Fibroblast of skin of scalp (primary cell): ENCODE measurements at regions not wholly inside any gene's neighbourhood (a gene's known extent, or its start where the extent isn't known, plus 50 kb on each side); places are given as distances from the start of the nearest gene placed in this dataset.
"Not testable (repeated sequence)": the region's sequence is repeated elsewhere in the genome, so short reads cannot be mapped to it uniquely, and the experiment has no call there.

ENCODE experiments used
- DNase-seq: peaks from one replicate; pipeline ENCODE4 v3.0.0-alpha.2; 2013

GRCh38 chr7:121744319-121744718, 128.6 kb upstream of the PTPRZ1 start:
- no peak for DNase-seq

DNA sequence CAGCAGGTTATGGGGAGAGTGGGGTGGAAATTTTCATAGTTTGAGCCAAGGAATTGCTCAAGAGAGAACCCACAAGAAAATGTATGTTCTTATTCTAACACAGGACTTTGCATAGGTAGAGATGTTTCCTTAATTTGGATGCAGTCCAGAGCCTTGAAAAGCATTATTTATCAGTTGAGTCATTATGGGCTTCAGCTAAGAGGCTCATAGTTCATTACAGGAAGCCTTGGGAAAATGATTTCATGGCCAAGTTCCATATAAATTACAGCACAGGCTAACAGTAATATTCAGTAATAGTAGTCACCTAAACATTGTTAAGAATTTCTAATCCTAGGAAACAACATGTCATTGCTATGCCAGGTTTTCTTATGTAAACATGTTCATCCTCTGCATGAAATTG, 131.1 kb upstream of the PTPRZ1 start:
- no peak for DNase-seq

DNA sequence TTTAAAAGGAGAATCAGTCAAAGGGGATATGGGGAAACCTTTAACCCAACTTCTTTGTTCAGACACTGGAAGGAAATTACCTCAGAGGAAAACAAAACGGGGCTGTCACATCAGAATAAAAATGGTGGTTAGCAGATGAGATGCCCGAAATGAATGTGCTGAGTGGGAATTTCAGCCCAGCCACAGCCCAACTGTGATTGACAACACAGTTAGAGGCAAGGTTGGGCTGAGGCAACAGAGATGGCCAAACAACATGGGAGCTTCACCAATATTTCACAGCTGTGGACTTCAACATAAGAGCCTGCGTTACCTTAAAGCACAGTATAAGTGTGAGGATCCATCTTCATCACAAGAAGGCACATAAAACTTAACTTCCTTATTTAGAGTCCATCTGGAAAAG, 133.5 kb upstream of the PTPRZ1 start:
- DNase-seq = no peak

GRCh38 chr7:121730869-121731268, 142.1 kb upstream of the PTPRZ1 start:
- DNase-seq = no peak

- DNase-seq = no peak
Observed at GRCh38 chr7:121714559-121715303, 158.2 kb upstream of the PTPRZ1 start.

- DNase-seq = not testable (repeated sequence)
Observed at GRCh38 chr7:121712961-121713360, 160.0 kb upstream of the PTPRZ1 start.

- peak; percentile 3 for DNase-seq
Observed at GRCh38 chr7:121697731-121698316, 175.1 kb upstream of the PTPRZ1 start.

- no peak for DNase-seq
Observed at GRCh38 chr7:121696954-121697353, 176.0 kb upstream of the PTPRZ1 start.

GRCh38 chr7:121689749-121690148, 183.2 kb upstream of the PTPRZ1 start:
- DNase-seq = no peak

- DNase-seq = no peak
Observed at GRCh38 chr7:121681700-121682099, 191.3 kb upstream of the PTPRZ1 start.

GRCh38 chr7:121676168-121676567, 196.8 kb upstream of the PTPRZ1 start:
- DNase-seq = no peak

DNA sequence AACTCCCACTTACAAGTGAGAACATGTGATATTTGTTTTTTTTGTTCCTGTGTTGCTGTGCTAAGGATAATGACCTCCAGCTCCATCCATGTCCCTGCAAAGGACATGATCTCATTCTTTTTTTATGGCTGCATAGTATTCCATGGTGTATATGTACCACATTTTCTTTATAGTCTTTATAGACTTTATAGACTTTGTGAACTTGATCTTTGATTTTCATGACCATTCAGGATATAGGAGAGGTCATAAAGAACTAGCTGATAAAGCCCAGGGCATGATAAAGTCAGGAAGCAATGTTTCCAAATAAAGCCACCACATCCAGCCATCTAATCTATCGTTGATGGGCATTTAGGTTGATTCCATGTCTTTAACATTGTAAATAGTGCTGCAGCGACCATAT, 198.5 kb upstream of the PTPRZ1 start:
- not testable (repeated sequence) for DNase-seq

DNA sequence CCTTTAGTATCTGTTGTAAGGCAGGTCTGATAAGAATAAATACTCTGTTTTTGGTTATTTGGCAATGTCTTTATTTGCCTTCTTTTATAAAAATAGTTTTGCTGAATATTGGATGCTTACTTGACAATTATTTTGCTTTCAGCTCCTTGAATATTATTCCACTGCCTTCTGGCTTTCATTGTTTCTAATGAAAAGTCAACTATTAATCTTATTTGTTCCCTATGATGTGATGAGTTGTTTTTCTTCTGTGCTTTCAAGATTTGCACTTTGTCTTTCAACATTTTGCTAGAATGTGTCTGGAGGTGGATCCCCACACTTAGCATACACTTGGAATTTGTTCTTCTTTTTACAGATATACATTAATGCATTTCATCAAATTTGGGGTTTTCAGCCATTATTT, 203.8 kb upstream of the PTPRZ1 start:
- DNase-seq = no peak

- DNase-seq = no peak
Observed at GRCh38 chr7:121666306-121666705, 206.7 kb upstream of the PTPRZ1 start.

- no peak for DNase-seq
Observed at GRCh38 chr7:121643320-121643719, 229.6 kb upstream of the PTPRZ1 start.

- no peak for DNase-seq
Observed at GRCh38 chr7:121639705-121640104, 233.3 kb upstream of the PTPRZ1 start.

DNA sequence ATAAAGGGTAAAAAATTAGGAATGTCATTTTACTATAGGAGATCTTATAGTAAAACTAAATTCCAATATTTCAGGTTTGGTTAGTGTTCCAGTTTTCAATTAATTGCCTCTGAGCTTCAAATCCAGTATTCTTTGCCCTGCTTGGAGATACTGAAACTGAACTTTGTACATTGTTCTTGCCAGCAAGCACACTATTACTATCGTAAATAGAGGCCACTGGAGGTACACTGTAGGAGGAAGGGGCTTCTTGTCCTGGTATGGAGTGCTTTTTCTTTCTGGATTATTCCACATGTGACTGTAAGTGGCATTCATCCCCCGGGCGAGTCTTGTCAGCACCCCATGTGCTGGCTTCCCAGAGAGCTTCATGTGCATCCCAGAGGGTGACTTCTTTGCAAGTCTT, 234.7 kb upstream of the PTPRZ1 start:
- no peak for DNase-seq

GRCh38 chr7:121634356-121634755, 238.2 kb upstream of the FAM3C start:
- DNase-seq = no peak

DNA sequence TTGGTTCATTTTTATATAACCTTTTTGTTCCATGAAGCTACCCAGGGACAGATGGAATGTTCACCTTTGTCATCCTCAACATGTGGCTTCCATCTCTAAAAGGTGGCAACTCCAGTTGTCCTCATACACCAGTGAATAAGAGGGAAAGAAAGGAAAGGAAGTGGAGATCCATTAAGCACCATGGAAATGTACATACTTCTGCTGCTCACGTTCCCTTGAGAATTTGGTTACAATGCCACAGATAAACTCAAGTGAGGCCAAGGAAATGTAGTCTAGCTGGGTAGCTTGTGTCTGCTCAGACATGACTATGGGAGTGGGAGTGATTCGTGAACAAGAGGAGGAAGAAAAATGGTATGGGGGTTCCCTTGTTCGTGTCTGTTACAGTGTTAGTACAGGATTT, 237.1 kb upstream of the FAM3C start:
- peak; percentile 34 for DNase-seq

- peak; percentile 24 for DNase-seq
Observed at GRCh38 chr7:121624958-121625357, 228.8 kb upstream of the FAM3C start.

- DNase-seq = peak; percentile 17
Observed at GRCh38 chr7:121623130-121623872, 227.2 kb upstream of the FAM3C start.

GRCh38 chr7:121621937-121622336, 225.8 kb upstream of the FAM3C start:
- DNase-seq = peak; percentile 61

DNA sequence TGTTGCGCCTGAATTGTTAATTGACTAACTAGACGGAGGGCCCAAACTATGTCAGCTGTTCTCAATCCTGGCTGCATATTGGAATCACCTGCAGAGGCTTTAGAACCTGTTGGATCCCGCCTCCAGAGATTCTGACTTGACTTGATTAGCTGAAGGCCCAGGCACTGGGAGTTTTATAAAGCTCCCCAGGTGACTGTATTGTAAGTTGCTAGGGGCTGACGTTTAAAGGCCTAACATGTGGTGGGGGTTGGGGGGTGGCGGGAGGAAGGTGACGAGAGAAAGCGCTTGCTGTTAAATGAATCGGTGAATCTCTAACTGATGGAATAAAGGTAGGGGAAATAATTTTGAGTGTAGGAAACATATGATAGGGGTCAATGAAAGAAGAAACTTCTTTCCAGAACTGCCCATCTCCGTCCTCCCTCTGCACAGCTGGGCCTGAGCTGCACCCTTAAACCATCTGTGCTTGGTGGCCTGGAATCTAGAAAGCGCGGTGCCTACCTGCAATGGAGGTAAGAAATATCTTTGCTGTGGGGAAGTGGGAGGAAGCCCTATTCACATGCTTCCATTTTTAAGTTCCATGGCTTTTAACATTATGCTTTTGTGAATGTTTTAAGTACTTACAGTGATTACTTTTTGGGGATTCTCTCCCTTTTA, 225.0 kb upstream of the FAM3C start:
- no peak for DNase-seq
